ENCODE measurements at regions not wholly inside any gene's neighbourhood (a gene's known extent, or its start where the extent isn't known, plus 50 kb on each side); places are given as distances from the start of the nearest gene placed in this dataset.

GRCh38 chr22:48156603-48157355, 1394.3 kb downstream of the TBC1D22A start:
- Histone ChIP-seq H3K4me1 (ENCODE audit: control insufficient read depth, low read length) (peaks cover 9% of the 10 kb centered on the region), H4K20me1 (ENCODE audit: control insufficient read depth, insufficient read depth, low read depth, low read length) (no peaks in the 10 kb centered on the region), H3K9me2 (replicated peaks; ENCODE audit: control insufficient read depth, low read length) (no peaks in the 10 kb centered on the region), H3K79me2 (ENCODE audit: control insufficient read depth, low read length) (no peaks in the 10 kb centered on the region), H3K4me3 (ENCODE audit: low read length) (no peak overlapping the region), H3K36me3 (ENCODE audit: control insufficient read depth, low read length) (no peaks in the 10 kb centered on the region), H3K27me3 (ENCODE audit: control insufficient read depth, low read length) (no peaks in the 10 kb centered on the region), H3K27ac (ENCODE audit: low read depth, low read length) (no peak overlapping the region), H3F3A (ENCODE audit: control insufficient read depth, insufficient read depth) (no peaks in the 10 kb centered on the region), H3K9me3 (ENCODE audit: control insufficient read depth, insufficient read depth, low read length) (no peaks in the 10 kb centered on the region), H3K4me2 (ENCODE audit: low read length) (no peak overlapping the region)
- TF ChIP-seq EZH2phosphoT487 (IDR thresholded peaks at IDR 0.05; ENCODE audit: borderline replicate concordance, low read length): no peak
- TF ChIP-seq CTCF (IDR thresholded peaks at IDR 0.05; ENCODE audit: low read depth, low read length, poor library complexity, severe bottlenecking): no peak

- Histone ChIP-seq H4K20me1 (ENCODE audit: control insufficient read depth, insufficient read depth, low read depth, low read length) (no peaks in the 10 kb centered on the region), H3K9me3 (ENCODE audit: control insufficient read depth, insufficient read depth, low read length) (no peaks in the 10 kb centered on the region), H3K79me2 (ENCODE audit: control insufficient read depth, low read length) (no peaks in the 10 kb centered on the region), H3K9me2 (replicated peaks; ENCODE audit: control insufficient read depth, low read length) (no peaks in the 10 kb centered on the region), H3K36me3 (ENCODE audit: control insufficient read depth, low read length) (no peaks in the 10 kb centered on the region), H3K4me1 (ENCODE audit: control insufficient read depth, low read length) (peaks cover 12% of the 10 kb centered on the region), H3K4me2 (ENCODE audit: low read length) (no peak overlapping the region), H3K27ac (ENCODE audit: low read depth, low read length) (no peak overlapping the region), H3F3A (ENCODE audit: control insufficient read depth, insufficient read depth) (no peaks in the 10 kb centered on the region), H3K27me3 (ENCODE audit: control insufficient read depth, low read length) (no peaks in the 10 kb centered on the region), H3K4me3 (ENCODE audit: low read length) (no peak overlapping the region)
- TF ChIP-seq EZH2phosphoT487 (IDR thresholded peaks at IDR 0.05; ENCODE audit: borderline replicate concordance, low read length) (no peak), CTCF (IDR thresholded peaks at IDR 0.05; ENCODE audit: low read depth, low read length, poor library complexity, severe bottlenecking) (no peak)
Measured at GRCh38 chr22:48155446-48155845, 1393.0 kb downstream of the TBC1D22A start.

- H4K20me1 ChIP-seq (ENCODE audit: control insufficient read depth, insufficient read depth, low read depth, low read length): no peaks in the 10 kb centered on the region
- H3K9me3 ChIP-seq (ENCODE audit: control insufficient read depth, insufficient read depth, low read length): no peaks in the 10 kb centered on the region
Measured at GRCh38 chr22:48154943-48155240, 1392.4 kb downstream of the TBC1D22A start.

More at GRCh38 chr22:48154943-48155240, 1392.4 kb downstream of the TBC1D22A start:
- Histone ChIP-seq H3K4me2 (ENCODE audit: low read length) (no peak overlapping the region), H3K9me2 (replicated peaks; ENCODE audit: control insufficient read depth, low read length) (no peaks in the 10 kb centered on the region), H3K4me1 (ENCODE audit: control insufficient read depth, low read length) (peaks cover 12% of the 10 kb centered on the region), H3K27me3 (ENCODE audit: control insufficient read depth, low read length) (no peaks in the 10 kb centered on the region), H3K36me3 (ENCODE audit: control insufficient read depth, low read length) (no peaks in the 10 kb centered on the region), H3F3A (ENCODE audit: control insufficient read depth, insufficient read depth) (no peaks in the 10 kb centered on the region), H3K27ac (ENCODE audit: low read depth, low read length) (no peak overlapping the region), H3K79me2 (ENCODE audit: control insufficient read depth, low read length) (no peaks in the 10 kb centered on the region), H3K4me3 (ENCODE audit: low read length) (no peak overlapping the region)
- TF ChIP-seq EZH2phosphoT487 (IDR thresholded peaks at IDR 0.05; ENCODE audit: borderline replicate concordance, low read length) (no peak), CTCF (IDR thresholded peaks at IDR 0.05; ENCODE audit: low read depth, low read length, poor library complexity, severe bottlenecking) (no peak)
